ENCODE measurements at regions not wholly inside any gene's neighbourhood (a gene's known extent, or its start where the extent isn't known, plus 50 kb on each side); places are given as distances from the start of the nearest gene placed in this dataset.

DNA sequence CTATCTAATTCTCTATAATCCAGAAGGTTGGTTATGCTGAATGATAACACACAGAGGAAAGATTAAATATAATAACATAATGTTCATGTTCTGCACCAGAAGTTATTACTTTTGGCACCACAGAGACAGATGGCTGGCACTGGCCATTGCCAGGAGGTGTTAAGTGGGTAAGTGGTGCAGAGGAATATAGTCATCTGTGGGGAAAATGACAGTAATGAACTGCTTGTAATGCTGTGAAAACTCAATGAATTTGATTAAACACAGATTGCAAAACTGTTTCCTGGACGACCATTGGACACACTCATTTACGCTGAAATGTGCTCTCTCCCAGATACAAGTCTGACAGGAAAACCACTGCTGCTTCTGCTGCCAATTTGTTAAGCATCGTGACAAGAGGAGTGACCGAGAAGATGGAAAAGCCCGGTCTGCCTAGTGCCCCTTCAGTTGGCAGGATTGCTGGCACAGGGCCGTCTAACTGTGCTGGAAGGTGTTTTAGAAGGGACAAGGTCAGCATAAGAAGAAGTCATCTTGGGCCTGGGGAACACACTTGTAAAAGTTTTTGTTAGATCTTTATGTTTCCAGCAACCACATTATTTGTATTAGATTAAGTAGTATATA lies 567.4 kb downstream of the CBLN4 start:
- no peak for ATAC-seq
- no peak for TF ChIP-seq BACH2 (CRISPR knock-in tag; IDR thresholded peaks at IDR 0.05; ENCODE audit: borderline replicate concordance)
- no peak for TF ChIP-seq ZNF70 (CRISPR knock-in tag; IDR thresholded peaks at IDR 0.05)
- no peak for TF ChIP-seq ZFP30 (CRISPR knock-in tag; IDR thresholded peaks at IDR 0.05)
- TF ChIP-seq, protein P1, sequence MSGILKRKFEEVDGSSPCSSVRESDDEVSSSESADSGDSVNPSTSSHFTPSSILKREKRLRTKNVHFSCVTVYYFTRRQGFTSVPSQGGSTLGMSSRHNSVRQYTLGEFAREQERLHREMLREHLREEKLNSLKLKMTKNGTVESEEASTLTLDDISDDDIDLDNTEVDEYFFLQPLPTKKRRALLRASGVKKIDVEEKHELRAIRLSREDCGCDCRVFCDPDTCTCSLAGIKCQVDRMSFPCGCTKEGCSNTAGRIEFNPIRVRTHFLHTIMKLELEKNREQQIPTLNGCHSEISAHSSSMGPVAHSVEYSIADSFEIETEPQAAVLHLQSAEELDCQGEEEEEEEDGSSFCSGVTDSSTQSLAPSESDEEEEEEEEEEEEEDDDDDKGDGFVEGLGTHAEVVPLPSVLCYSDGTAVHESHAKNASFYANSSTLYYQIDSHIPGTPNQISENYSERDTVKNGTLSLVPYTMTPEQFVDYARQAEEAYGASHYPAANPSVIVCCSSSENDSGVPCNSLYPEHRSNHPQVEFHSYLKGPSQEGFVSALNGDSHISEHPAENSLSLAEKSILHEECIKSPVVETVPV (CRISPR knock-in tag; IDR thresholded peaks at IDR 0.05): no peak
- TF ChIP-seq, protein P2, sequence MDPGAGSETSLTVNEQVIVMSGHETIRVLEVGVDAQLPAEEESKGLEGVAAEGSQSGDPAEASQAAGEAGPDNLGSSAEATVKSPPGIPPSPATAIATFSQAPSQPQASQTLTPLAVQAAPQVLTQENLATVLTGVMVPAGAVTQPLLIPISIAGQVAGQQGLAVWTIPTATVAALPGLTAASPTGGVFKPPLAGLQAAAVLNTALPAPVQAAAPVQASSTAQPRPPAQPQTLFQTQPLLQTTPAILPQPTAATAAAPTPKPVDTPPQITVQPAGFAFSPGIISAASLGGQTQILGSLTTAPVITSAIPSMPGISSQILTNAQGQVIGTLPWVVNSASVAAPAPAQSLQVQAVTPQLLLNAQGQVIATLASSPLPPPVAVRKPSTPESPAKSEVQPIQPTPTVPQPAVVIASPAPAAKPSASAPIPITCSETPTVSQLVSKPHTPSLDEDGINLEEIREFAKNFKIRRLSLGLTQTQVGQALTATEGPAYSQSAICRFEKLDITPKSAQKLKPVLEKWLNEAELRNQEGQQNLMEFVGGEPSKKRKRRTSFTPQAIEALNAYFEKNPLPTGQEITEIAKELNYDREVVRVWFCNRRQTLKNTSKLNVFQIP (CRISPR knock-in tag; IDR thresholded peaks at IDR 0.05; ENCODE audit: borderline replicate concordance, low read depth): no peak
- TF ChIP-seq ZNF565 (CRISPR knock-in tag; conservative IDR thresholded peaks at IDR 0.05; ENCODE audit: low read depth): no peak
- no peak for TF ChIP-seq OSR1 (CRISPR knock-in tag; IDR thresholded peaks at IDR 0.05)
- TF ChIP-seq, protein P3, sequence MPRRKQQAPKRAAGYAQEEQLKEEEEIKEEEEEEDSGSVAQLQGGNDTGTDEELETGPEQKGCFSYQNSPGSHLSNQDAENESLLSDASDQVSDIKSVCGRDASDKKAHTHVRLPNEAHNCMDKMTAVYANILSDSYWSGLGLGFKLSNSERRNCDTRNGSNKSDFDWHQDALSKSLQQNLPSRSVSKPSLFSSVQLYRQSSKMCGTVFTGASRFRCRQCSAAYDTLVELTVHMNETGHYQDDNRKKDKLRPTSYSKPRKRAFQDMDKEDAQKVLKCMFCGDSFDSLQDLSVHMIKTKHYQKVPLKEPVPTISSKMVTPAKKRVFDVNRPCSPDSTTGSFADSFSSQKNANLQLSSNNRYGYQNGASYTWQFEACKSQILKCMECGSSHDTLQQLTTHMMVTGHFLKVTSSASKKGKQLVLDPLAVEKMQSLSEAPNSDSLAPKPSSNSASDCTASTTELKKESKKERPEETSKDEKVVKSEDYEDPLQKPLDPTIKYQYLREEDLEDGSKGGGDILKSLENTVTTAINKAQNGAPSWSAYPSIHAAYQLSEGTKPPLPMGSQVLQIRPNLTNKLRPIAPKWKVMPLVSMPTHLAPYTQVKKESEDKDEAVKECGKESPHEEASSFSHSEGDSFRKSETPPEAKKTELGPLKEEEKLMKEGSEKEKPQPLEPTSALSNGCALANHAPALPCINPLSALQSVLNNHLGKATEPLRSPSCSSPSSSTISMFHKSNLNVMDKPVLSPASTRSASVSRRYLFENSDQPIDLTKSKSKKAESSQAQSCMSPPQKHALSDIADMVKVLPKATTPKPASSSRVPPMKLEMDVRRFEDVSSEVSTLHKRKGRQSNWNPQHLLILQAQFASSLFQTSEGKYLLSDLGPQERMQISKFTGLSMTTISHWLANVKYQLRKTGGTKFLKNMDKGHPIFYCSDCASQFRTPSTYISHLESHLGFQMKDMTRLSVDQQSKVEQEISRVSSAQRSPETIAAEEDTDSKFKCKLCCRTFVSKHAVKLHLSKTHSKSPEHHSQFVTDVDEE (CRISPR knock-in tag; IDR thresholded peaks at IDR 0.05): no peak
- TF ChIP-seq SNAI2 (CRISPR knock-in tag; IDR thresholded peaks at IDR 0.05): no peak
- no peak for TF ChIP-seq ZC3H10 (CRISPR knock-in tag; IDR thresholded peaks at IDR 0.05)
- TF ChIP-seq CSDC2 (CRISPR knock-in tag; IDR thresholded peaks at IDR 0.05): no peak
- TF ChIP-seq TCF4 (CRISPR knock-in tag; IDR thresholded peaks at IDR 0.05; ENCODE audit: borderline replicate concordance): no peak
- TF ChIP-seq ZFP3 (CRISPR knock-in tag; IDR thresholded peaks at IDR 0.05): no peak
- TF ChIP-seq GLIS3 (CRISPR knock-in tag; IDR thresholded peaks at IDR 0.05): no peak
- TF ChIP-seq PPARA (CRISPR knock-in tag; IDR thresholded peaks at IDR 0.05; ENCODE audit: borderline replicate concordance): no peak

DNA sequence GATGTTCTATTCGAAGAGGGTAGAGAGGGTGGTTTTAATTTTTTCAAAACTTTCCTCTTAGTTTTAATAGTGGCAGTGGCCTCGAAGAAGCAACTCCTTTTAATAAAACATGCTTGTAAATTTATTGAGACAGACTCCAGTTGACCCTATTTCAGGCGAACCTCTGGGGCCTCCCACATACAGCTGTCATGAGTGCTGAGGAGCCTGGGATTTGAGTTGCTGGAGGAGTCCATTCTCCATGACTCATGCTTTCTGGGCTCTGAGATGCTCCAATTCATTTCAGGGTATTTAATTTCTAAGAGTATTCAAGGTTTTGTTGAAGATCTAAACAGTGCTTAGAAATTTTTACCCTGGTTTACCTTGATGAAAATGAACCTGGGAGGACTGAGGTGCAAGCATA lies 580.4 kb downstream of the CBLN4 start:
- ATAC-seq: no peak
- TF ChIP-seq, protein P4, sequence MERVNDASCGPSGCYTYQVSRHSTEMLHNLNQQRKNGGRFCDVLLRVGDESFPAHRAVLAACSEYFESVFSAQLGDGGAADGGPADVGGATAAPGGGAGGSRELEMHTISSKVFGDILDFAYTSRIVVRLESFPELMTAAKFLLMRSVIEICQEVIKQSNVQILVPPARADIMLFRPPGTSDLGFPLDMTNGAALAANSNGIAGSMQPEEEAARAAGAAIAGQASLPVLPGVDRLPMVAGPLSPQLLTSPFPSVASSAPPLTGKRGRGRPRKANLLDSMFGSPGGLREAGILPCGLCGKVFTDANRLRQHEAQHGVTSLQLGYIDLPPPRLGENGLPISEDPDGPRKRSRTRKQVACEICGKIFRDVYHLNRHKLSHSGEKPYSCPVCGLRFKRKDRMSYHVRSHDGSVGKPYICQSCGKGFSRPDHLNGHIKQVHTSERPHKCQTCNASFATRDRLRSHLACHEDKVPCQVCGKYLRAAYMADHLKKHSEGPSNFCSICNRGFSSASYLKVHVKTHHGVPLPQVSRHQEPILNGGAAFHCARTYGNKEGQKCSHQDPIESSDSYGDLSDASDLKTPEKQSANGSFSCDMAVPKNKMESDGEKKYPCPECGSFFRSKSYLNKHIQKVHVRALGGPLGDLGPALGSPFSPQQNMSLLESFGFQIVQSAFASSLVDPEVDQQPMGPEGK (CRISPR knock-in tag; IDR thresholded peaks at IDR 0.05; ENCODE audit: borderline replicate concordance): no peak
- TF ChIP-seq, protein P2 (CRISPR knock-in tag; IDR thresholded peaks at IDR 0.05; ENCODE audit: borderline replicate concordance, low read depth): no peak
- TF ChIP-seq, protein P1 (CRISPR knock-in tag; IDR thresholded peaks at IDR 0.05): no peak
- TF ChIP-seq ZFP30 (CRISPR knock-in tag; IDR thresholded peaks at IDR 0.05) (no peak), ZFP3 (CRISPR knock-in tag; IDR thresholded peaks at IDR 0.05) (no peak), ZC3H10 (CRISPR knock-in tag; IDR thresholded peaks at IDR 0.05) (no peak), BACH2 (CRISPR knock-in tag; IDR thresholded peaks at IDR 0.05; ENCODE audit: borderline replicate concordance) (no peak), PPARA (CRISPR knock-in tag; IDR thresholded peaks at IDR 0.05; ENCODE audit: borderline replicate concordance) (no peak), TOX (CRISPR knock-in tag; IDR thresholded peaks at IDR 0.05; ENCODE audit: borderline replicate concordance) (no peak), ISL1 (CRISPR knock-in tag; IDR thresholded peaks at IDR 0.05) (no peak), GLIS3 (CRISPR knock-in tag; IDR thresholded peaks at IDR 0.05) (no peak), ZNF70 (CRISPR knock-in tag; IDR thresholded peaks at IDR 0.05) (no peak)

Measured in SK-N-SH treated with all-trans-retinoic acid at 6 μM for 48 hours (cell line).